ENCODE measurements at regions not wholly inside any gene's neighbourhood (a gene's known extent, or its start where the extent isn't known, plus 50 kb on each side); places are given as distances from the start of the nearest gene placed in this dataset.
"Not testable (repeated sequence)": the region's sequence is repeated elsewhere in the genome, so short reads cannot be mapped to it uniquely, and the experiment has no call there.

- H3K4me3 ChIP-seq = no peak overlapping the region
- ATAC-seq (ENCODE audit: insufficient number of reproducible peaks, low FRiP score, low read depth) (no peak), DNase-seq (ENCODE audit: low spot score) (no peak)
- no peaks in the 10 kb centered on the region for H3K27me3 ChIP-seq (replicated peaks; ENCODE audit: insufficient read depth)
- no peaks in the 10 kb centered on the region for H3K4me1 ChIP-seq (ENCODE audit: control insufficient read depth in 1 of 2, low read depth in 2 of 2)
- no peaks in the 10 kb centered on the region for H3K9me3 ChIP-seq
- TF ChIP-seq, protein P1, sequence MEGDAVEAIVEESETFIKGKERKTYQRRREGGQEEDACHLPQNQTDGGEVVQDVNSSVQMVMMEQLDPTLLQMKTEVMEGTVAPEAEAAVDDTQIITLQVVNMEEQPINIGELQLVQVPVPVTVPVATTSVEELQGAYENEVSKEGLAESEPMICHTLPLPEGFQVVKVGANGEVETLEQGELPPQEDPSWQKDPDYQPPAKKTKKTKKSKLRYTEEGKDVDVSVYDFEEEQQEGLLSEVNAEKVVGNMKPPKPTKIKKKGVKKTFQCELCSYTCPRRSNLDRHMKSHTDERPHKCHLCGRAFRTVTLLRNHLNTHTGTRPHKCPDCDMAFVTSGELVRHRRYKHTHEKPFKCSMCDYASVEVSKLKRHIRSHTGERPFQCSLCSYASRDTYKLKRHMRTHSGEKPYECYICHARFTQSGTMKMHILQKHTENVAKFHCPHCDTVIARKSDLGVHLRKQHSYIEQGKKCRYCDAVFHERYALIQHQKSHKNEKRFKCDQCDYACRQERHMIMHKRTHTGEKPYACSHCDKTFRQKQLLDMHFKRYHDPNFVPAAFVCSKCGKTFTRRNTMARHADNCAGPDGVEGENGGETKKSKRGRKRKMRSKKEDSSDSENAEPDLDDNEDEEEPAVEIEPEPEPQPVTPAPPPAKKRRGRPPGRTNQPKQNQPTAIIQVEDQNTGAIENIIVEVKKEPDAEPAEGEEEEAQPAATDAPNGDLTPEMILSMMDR (IDR thresholded peaks at IDR 0.05) = no peak
- no peaks in the 10 kb centered on the region for H3K36me3 ChIP-seq
- H3K27ac ChIP-seq = no peak overlapping the region
Observed at GRCh38 chr1:115530407-115530806, 111.4 kb upstream of the VANGL1 start.

DNA sequence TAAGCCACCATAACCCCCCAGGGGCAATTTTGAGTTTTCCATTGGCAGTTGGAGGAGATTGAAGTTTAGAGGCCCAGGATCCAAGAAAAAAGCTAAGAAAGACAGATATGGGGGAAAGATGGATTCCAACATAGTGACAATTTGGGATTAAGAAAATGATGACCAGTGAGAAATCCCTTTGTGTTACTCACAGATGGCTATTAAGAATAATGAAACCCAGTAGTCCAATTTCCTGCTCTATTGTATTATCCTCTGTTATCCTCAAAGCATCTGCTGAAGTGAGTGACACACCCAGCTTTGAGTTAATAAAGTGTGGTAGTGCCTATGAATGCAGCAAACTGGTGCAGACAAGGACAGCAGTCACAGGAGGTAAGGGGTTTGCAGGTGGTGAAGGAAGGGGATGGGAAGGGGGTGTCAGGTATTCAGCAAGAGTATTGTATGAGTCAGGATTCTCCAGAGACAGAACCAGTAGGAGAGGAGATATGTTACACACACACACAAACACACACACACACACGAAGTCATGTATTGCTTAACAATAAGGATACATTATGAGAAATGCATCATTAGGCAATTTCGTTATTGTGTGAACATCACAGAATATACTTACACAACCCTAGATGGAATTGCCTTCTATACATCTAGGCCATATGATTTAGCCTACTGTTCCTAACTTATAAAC lies 112.4 kb upstream of the VANGL1 start:
- ATAC-seq (ENCODE audit: insufficient number of reproducible peaks, low FRiP score, low read depth) = no peak
- DNase-seq (ENCODE audit: low spot score) = no peak
- Histone ChIP-seq H3K27ac (no peak overlapping the region), H3K4me3 (no peak overlapping the region), H3K9me3 (no peaks in the 10 kb centered on the region), H3K27me3 (replicated peaks; ENCODE audit: insufficient read depth) (no peaks in the 10 kb centered on the region), H3K4me1 (ENCODE audit: control insufficient read depth in 1 of 2, low read depth in 2 of 2) (no peaks in the 10 kb centered on the region), H3K36me3 (no peaks in the 10 kb centered on the region)
- TF ChIP-seq, protein P1 (IDR thresholded peaks at IDR 0.05) = no peak

DNA sequence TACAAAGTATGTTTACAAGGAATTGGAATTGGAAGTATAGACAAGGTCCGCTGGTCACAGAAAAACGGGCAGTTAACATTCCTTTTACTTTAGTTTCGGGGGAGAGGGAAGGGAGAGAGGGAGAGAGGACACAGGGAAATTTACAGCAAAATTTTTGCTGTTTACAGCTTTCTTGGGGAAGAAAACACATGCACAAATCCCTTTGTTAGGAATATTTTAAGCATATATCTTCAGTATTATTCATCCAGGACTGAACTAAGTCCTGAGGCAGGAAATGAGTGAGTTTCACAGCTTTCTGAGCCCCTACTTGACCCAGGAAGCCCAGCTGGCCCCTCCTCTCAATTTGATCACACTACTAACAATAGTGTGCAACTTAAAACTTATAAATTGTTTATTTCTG lies 113.4 kb upstream of the VANGL1 start:
- not testable (repeated sequence) for H3K27ac ChIP-seq; H3K4me1 ChIP-seq (ENCODE audit: control insufficient read depth in 1 of 2, low read depth in 2 of 2); H3K36me3 ChIP-seq; H3K4me3 ChIP-seq; DNase-seq (ENCODE audit: low spot score); H3K27me3 ChIP-seq (replicated peaks; ENCODE audit: insufficient read depth); ATAC-seq (ENCODE audit: insufficient number of reproducible peaks, low FRiP score, low read depth); H3K9me3 ChIP-seq

- TF ChIP-seq, protein P1 (IDR thresholded peaks at IDR 0.05) = no peak
- no peak for DNase-seq (ENCODE audit: low spot score)
Observed at GRCh38 chr1:115527746-115528145, 114.0 kb upstream of the VANGL1 start.

GRCh38 chr1:115526900-115527299 lies 114.9 kb upstream of the VANGL1 start:
- Histone ChIP-seq H3K27ac (no peak overlapping the region), H3K4me1 (ENCODE audit: control insufficient read depth in 1 of 2, low read depth in 2 of 2) (no peaks in the 10 kb centered on the region), H3K9me3 (no peaks in the 10 kb centered on the region), H3K4me3 (no peak overlapping the region), H3K27me3 (replicated peaks; ENCODE audit: insufficient read depth) (no peaks in the 10 kb centered on the region), H3K36me3 (no peaks in the 10 kb centered on the region)
- ATAC-seq (ENCODE audit: insufficient number of reproducible peaks, low FRiP score, low read depth) (no peak), DNase-seq (ENCODE audit: low spot score) (no peak)
- TF ChIP-seq, protein P1 (IDR thresholded peaks at IDR 0.05) = no peak

More at GRCh38 chr1:115527746-115528145, 114.0 kb upstream of the VANGL1 start:
- no peak for ATAC-seq (ENCODE audit: insufficient number of reproducible peaks, low FRiP score, low read depth)
- no peak overlapping the region for H3K4me3 ChIP-seq
- H3K27ac ChIP-seq = no peak overlapping the region
- H3K9me3 ChIP-seq = no peaks in the 10 kb centered on the region
- no peaks in the 10 kb centered on the region for H3K4me1 ChIP-seq (ENCODE audit: control insufficient read depth in 1 of 2, low read depth in 2 of 2)
- H3K36me3 ChIP-seq = no peaks in the 10 kb centered on the region
- no peaks in the 10 kb centered on the region for H3K27me3 ChIP-seq (replicated peaks; ENCODE audit: insufficient read depth)

DNA sequence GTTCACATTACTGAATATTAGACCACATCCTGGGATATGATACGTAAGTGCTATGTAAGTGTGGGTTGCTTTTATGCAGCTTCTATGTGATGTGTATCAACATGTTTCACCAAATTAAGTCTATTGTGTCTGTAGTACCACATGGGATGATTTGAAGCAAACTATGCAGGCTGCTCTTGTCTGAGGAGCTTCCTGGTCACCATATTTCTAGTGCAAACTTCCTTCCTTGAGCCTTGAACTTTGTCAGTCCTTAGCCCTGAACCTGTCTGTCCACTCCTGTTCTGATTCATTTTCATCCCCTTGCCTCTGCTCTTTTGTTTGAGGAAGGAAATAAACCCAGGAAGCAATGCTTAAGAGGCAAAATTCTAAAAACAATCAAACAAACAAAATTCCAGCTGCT lies 117.5 kb upstream of the VANGL1 start:
- TF ChIP-seq, protein P1 (IDR thresholded peaks at IDR 0.05) = no peak
- Histone ChIP-seq H3K4me3 (no peak overlapping the region), H3K4me1 (ENCODE audit: control insufficient read depth in 1 of 2, low read depth in 2 of 2) (no peaks in the 10 kb centered on the region), H3K27me3 (replicated peaks; ENCODE audit: insufficient read depth) (no peaks in the 10 kb centered on the region), H3K9me3 (no peaks in the 10 kb centered on the region), H3K27ac (no peak overlapping the region), H3K36me3 (no peaks in the 10 kb centered on the region)
- DNase-seq (ENCODE audit: low spot score) = no peak
- no peak for ATAC-seq (ENCODE audit: insufficient number of reproducible peaks, low FRiP score, low read depth)

Data from thoracic aorta (tissue), 2 donors.